Activated naive CD8-positive, alpha-beta T cell treated with anti-CD3 and anti-CD28 coated beads, Interleukin-2, amount 10 ng/mL, durations not matched to agents 7 days and 5 days (primary cell): ENCODE measurements at regions not wholly inside any gene's neighbourhood (a gene's known extent, or its start where the extent isn't known, plus 50 kb on each side); places are given as distances from the start of the nearest gene placed in this dataset.

Experiments
- ATAC-seq: fragments of 150-1000 bp; cut with Tn5 transposase; one replicate; pipeline ENCODE4 v1.10.0; 2021; ENCODE audit warnings: low read depth, moderate library complexity
- POLR2A ChIA-PET: fragments of 350-600 bp; sonication (Branson Sonifier 250); formaldehyde crosslinking; loops from one replicate; lab custom pipeline; 2021; ENCODE audit warnings: antibody characterized with exemption; lab: Charles Lee
- DNase-seq: peaks from one replicate; pipeline ENCODE4 v3.0.0; 2021
- H3K27ac Mint-ChIP-seq: one replicate; pipeline ENCODE4 v1.8.0; 2022; ENCODE audit warnings: mild to moderate bottlenecking, mixed read lengths
- H3K27me3 Mint-ChIP-seq: one replicate; pipeline ENCODE4 v1.8.0; 2022; ENCODE audit warnings: mild to moderate bottlenecking, moderate library complexity, mixed read lengths
- H3K36me3 Mint-ChIP-seq: one replicate; pipeline ENCODE4 v1.8.0; 2021; ENCODE audit warnings: mild to moderate bottlenecking, mixed read lengths
- H3K4me1 Mint-ChIP-seq: one replicate; pipeline ENCODE4 v1.8.0; 2021; ENCODE audit warnings: mixed read lengths
- H3K4me3 Mint-ChIP-seq: one replicate; pipeline ENCODE4 v1.8.0; 2022; ENCODE audit warnings: mild to moderate bottlenecking, moderate library complexity, mixed read lengths
- H3K9me3 Mint-ChIP-seq: one replicate; pipeline ENCODE4 v1.8.0; 2021; ENCODE audit warnings: mixed read lengths

DNA sequence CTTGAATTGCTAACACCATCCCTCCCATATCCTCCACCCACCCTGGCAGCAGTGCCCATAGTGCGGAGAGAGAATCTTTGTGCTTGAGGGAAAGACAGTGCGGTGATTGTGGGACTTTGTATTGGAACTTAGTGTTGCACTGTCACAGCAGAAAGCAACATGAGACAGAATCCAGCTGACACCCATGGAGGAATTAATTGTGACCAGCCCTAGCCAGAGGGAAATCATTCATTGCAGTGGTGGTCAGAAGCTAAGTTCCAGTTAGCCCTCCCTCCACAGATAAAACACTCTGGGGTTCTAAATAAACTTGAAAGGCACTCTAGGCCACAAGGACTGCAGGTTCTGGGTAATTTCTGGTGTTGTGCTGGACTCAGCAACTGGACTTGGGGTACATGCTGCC, 1002.6 kb downstream of the TMTC2 start:
- no peak overlapping the region for H3K4me3 Mint-ChIP-seq
- H3K27ac Mint-ChIP-seq = no peak overlapping the region
- ATAC-seq = no peak
- H3K36me3 Mint-ChIP-seq = no peaks in the 10 kb centered on the region
- H3K9me3 Mint-ChIP-seq = peaks cover 4% of the 10 kb centered on the region
- no peaks in the 10 kb centered on the region for H3K27me3 Mint-ChIP-seq
- no peak for DNase-seq
- POLR2A ChIA-PET = no interaction called here
- H3K4me1 Mint-ChIP-seq = no peaks in the 10 kb centered on the region

DNA sequence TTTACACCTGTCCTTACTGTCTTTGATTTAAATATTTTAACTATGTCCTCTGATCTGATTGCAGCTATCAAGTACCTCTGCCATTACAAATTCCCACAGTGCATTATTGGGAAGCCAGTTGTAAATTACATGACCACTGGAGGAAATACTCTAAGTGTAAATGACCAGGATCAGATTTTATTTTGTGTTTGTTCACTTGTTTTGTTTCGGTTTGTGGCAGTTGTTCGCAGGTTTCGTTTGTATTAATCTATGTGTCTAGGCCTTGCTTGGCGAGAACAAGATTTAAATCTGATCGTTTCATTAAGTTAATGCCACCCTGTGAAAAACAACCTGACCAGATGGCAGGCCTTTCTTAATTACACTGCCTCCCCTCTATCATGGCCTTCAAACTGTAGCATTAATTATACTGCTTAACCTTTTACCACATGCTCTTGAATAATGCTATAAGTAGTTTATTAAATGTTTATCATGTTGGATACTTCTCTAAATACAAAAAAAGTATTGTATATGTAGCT, 990.1 kb downstream of the TMTC2 start:
- Mint-ChIP-seq H3K27me3 (no peaks in the 10 kb centered on the region), H3K27ac (no peak overlapping the region), H3K4me3 (no peak overlapping the region), H3K4me1 (no peaks in the 10 kb centered on the region), H3K36me3 (no peaks in the 10 kb centered on the region), H3K9me3 (no peaks in the 10 kb centered on the region)
- POLR2A ChIA-PET = no interaction called here
- DNase-seq (no peak), ATAC-seq (no peak)

DNA sequence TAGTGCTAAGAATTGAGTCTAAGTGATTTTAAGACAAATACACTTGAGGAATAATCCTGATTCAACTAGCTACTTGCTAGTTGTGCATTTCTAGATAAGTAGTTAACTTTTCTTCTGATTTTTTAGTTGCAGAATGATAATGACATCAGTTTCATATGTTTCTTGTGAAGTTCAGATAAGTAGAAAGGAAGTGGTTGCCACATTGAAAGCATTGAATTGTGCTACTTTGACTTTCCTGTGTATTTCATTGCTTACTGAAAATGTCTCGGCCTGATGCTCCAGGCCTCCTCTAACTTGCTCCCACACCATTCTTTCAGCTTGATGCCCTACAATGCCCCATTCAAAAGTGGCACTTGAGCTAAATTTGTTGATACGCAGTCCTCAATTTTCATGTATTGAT, 980.0 kb downstream of the TMTC2 start:
- no peak for DNase-seq
- POLR2A ChIA-PET = no interaction called here

DNA sequence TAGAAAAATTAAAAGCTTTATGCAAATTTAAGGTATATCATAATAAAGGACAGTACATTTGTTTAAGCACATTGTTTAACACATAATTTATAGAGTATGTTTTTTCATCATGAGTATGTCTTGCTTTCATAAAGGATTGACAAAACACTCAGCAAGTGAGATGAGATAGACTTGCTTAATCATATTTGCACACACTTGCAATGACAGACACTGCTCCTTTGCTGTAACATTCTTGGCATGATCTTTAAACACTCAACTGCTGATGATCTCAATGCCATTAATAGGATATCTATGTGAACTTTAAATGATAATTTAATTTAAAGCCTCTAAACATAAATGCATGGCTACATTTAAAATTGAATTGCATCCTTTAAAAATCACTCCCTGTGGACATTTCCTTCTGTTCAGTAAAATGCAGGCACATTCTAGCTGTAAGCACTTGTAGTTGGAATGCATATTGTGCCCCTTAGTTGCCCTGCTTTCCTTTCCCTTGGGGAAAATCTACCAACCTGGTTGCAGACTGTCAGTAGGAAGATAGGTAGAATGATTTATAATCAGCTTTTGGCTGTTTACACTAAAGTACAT, 979.0 kb downstream of the TMTC2 start:
- H3K9me3 Mint-ChIP-seq = no peaks in the 10 kb centered on the region

More for the DNA sequence above, 980.0 kb downstream of the TMTC2 start:
- Mint-ChIP-seq H3K9me3 (no peaks in the 10 kb centered on the region), H3K27ac (no peak overlapping the region), H3K36me3 (no peaks in the 10 kb centered on the region), H3K27me3 (no peaks in the 10 kb centered on the region), H3K4me3 (no peak overlapping the region), H3K4me1 (no peaks in the 10 kb centered on the region)
- no peak for ATAC-seq

DNA sequence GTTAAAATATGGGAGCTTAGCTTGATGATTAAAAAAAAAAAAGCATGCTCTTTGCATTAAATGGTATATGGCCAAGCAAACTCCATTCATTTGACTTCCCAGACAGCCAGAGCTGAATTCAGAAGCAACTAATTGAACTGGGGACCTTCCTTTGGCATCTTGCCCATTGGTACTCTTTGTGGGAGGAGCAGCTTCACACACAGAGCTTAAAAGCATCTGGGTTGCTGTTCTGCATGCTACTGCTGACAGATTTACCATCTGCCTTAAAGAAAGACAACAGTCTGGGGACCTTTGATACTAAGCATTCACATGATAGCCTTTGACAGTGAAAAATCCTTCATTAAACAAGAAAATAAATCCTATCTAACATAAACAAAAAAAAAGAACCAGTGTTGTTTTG, 977.9 kb downstream of the TMTC2 start:
- Mint-ChIP-seq H3K27ac (no peak overlapping the region), H3K4me3 (no peak overlapping the region), H3K9me3 (no peaks in the 10 kb centered on the region), H3K4me1 (no peaks in the 10 kb centered on the region), H3K36me3 (no peaks in the 10 kb centered on the region), H3K27me3 (no peaks in the 10 kb centered on the region)
- POLR2A ChIA-PET = no interaction called here
- no peak for ATAC-seq
- DNase-seq = no peak

More for the DNA sequence above, 979.0 kb downstream of the TMTC2 start:
- no peaks in the 10 kb centered on the region for H3K27me3 Mint-ChIP-seq
- POLR2A ChIA-PET = no interaction called here
- no peaks in the 10 kb centered on the region for H3K36me3 Mint-ChIP-seq
- no peak for ATAC-seq
- no peaks in the 10 kb centered on the region for H3K4me1 Mint-ChIP-seq
- DNase-seq = no peak
- H3K4me3 Mint-ChIP-seq = no peak overlapping the region
- no peak overlapping the region for H3K27ac Mint-ChIP-seq

DNA sequence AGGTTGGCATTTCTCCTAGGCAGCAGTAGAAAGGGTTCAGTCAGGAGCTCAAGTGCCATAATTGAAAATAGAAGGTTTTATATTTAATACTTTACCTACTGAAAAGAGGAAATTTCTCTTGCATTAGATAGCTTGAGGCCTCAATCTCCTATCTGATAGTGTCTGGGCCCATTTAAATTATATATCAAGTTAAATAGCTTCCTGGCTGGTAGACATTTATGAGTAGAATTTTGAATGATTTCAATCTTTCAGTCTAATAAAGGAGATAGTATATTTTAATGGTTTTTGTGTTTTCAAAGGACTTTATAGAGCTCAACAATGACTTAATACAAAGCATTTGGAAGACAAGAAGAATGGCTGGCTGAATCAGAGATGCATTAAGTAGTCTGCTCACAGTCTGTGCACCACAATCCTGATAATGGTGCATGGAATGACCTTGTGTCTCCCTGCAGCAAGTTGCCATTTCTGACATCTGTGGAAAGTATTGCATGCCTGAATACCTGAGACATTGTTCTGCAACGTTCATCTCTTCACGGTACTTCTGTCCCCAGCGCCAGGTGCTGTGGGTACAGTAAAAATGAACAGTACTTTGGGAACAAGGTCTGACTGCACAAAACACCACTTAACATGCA, 974.1 kb downstream of the TMTC2 start:
- Mint-ChIP-seq H3K36me3 (no peaks in the 10 kb centered on the region), H3K4me3 (no peak overlapping the region), H3K9me3 (no peaks in the 10 kb centered on the region), H3K27me3 (no peaks in the 10 kb centered on the region), H3K27ac (no peak overlapping the region), H3K4me1 (no peaks in the 10 kb centered on the region)
- no peak for ATAC-seq
- POLR2A ChIA-PET = no interaction called here
- no peak for DNase-seq

DNA sequence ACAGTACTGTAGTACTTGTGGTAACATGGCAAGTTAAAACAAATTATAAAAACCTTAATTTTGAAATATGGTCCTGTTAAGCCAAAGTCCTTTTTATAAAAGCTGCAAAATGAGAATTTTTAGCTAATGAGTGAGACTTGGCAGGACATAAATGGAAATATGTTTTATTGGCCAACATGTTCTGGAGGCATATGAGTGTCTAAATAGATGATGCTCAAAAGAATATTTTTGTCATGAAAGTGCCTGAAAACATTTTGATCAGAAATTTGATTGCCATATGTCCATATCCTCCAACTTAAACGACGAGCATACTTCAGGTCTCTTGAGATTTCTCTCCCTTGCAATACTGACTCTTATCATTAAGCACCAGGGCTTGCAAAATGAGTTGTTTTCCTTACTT, 972.6 kb downstream of the TMTC2 start:
- no peaks in the 10 kb centered on the region for H3K9me3 Mint-ChIP-seq
- no peaks in the 10 kb centered on the region for H3K27me3 Mint-ChIP-seq
- no peak overlapping the region for H3K4me3 Mint-ChIP-seq
- POLR2A ChIA-PET = no interaction called here
- ATAC-seq (no peak), DNase-seq (no peak)
- no peak overlapping the region for H3K27ac Mint-ChIP-seq
- H3K36me3 Mint-ChIP-seq = no peaks in the 10 kb centered on the region
- H3K4me1 Mint-ChIP-seq = no peaks in the 10 kb centered on the region

DNA sequence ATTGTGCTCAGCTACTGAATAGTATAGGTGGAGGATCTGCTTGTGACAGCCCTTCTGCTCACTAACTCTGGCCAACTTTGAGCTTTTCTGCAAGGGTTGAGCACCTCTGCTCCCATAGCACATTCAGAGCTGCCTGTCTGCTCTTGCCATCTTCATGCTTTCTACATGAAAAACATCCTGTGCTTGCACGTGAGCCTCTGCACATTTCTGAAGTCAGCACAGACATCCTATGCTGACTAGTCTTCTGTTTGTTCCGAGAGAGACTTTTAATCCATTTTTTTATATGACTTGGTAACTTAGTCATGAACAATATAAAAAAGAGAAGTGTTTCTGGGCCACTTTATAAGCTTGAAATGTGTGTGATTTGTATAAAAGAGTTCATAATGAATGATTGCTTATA, 969.3 kb downstream of the TMTC2 start:
- no peaks in the 10 kb centered on the region for H3K4me1 Mint-ChIP-seq
- no peaks in the 10 kb centered on the region for H3K36me3 Mint-ChIP-seq
- no peak for DNase-seq
- no peaks in the 10 kb centered on the region for H3K27me3 Mint-ChIP-seq
- H3K27ac Mint-ChIP-seq = no peak overlapping the region
- no peaks in the 10 kb centered on the region for H3K9me3 Mint-ChIP-seq
- POLR2A ChIA-PET = no interaction called here
- H3K4me3 Mint-ChIP-seq = no peak overlapping the region
- ATAC-seq = no peak

DNA sequence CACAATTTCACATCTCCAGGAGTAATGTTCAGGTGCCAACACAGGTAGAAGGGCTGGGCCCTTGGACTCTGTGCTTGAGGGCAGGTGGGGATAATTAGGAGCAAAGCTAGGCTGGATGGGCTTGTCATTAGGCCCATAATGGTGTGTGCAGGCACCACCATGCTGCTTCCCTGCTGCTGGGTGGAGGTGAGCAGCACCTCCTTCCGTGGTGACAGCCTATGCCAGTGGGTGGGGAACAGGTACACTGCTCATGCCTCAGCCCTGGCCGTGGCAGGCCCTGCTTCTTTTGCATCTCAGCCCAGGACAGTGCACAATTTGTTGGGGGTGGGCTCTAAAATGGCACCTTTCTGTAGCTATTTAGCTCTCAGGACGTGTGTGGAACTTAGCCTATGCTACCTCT, 955.5 kb downstream of the TMTC2 start:
- Mint-ChIP-seq H3K4me3 (no peak overlapping the region), H3K27ac (no peak overlapping the region), H3K9me3 (peaks cover 5% of the 10 kb centered on the region), H3K36me3 (no peaks in the 10 kb centered on the region), H3K27me3 (no peaks in the 10 kb centered on the region), H3K4me1 (no peaks in the 10 kb centered on the region)
- ATAC-seq (no peak), DNase-seq (no peak)
- POLR2A ChIA-PET = no interaction called here

DNA sequence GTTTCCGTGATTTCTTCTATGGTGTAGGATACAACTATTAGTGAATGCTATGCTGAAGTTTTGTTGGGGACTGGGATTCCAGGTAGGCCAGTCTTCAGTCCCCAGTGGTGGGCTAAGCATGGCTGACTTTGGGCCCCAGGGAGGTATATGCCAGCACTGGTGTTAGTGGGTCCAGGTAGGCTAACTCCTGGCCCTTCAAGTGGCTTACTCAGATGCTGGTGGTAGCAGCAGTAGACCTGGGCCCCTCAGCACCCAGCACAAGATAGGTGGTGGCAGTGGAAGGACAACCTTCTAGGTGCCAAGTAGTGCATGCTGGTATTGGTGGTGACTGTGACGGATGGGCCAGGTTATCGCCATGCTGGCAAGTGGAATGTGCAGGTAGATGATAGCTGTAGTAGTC, 955.1 kb downstream of the TMTC2 start:
- H3K36me3 Mint-ChIP-seq = no peaks in the 10 kb centered on the region
- no peak overlapping the region for H3K27ac Mint-ChIP-seq
- ATAC-seq = no peak

DNA sequence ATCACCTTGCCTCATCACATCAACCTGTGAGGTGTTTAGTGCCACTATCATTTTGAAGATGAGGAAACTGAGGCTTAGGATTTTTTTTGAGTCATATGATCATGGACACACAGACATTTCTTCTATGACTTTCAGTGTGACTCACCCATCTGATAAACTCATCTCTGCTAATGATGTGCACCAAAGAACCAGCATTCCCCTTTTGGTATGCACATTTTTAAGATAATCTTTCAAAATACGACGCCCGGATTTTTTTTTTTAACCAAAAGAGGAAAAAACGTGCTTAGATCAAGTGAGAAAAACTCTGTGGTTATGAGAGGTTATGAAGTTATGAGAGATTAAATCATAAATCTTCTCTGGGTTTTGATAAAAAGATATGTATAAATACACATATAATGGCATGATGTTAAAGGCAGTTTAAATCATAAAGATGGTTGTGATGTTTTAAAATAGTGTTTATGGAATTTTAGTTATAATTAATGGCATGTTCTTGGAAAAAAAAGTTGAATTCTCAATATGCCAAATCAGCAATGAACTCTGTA, 948.1 kb downstream of the TMTC2 start:
- Mint-ChIP-seq H3K4me1 (no peaks in the 10 kb centered on the region), H3K27me3 (no peaks in the 10 kb centered on the region), H3K27ac (no peak overlapping the region), H3K4me3 (no peak overlapping the region), H3K36me3 (no peaks in the 10 kb centered on the region), H3K9me3 (peaks cover 1% of the 10 kb centered on the region)
- ATAC-seq (no peak), DNase-seq (no peak)
- POLR2A ChIA-PET = no interaction called here

More for the DNA sequence above, 955.1 kb downstream of the TMTC2 start:
- no peaks in the 10 kb centered on the region for H3K4me1 Mint-ChIP-seq
- POLR2A ChIA-PET = no interaction called here
- H3K4me3 Mint-ChIP-seq = no peak overlapping the region
- no peaks in the 10 kb centered on the region for H3K27me3 Mint-ChIP-seq
- no peak for DNase-seq
- H3K9me3 Mint-ChIP-seq = peaks cover 5% of the 10 kb centered on the region

DNA sequence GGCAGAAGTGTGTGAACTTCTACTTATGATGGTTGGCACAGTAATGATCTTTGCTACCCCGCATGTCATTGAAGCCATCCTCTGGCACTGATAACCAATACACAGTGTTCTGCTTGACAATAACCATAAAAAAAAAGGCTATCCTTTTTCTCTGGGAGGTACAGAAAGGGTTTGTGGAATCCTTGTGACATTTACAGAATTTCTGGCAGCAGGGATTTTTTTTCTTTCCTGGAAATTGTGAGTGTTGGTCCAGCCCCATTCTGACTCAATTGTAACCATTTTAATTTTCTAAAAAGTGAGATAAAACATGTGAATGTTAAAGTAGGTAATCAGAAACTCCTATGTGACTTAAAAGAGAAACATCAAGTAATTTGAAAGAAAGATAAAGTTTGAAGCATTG, 943.8 kb downstream of the TMTC2 start:
- H3K9me3 Mint-ChIP-seq = peaks cover 3% of the 10 kb centered on the region
- H3K27ac Mint-ChIP-seq = no peak overlapping the region
- H3K4me3 Mint-ChIP-seq = no peak overlapping the region
- H3K36me3 Mint-ChIP-seq = no peaks in the 10 kb centered on the region
- no peaks in the 10 kb centered on the region for H3K4me1 Mint-ChIP-seq
- ATAC-seq = no peak
- POLR2A ChIA-PET = no interaction called here
- no peak for DNase-seq
- H3K27me3 Mint-ChIP-seq = no peaks in the 10 kb centered on the region

DNA sequence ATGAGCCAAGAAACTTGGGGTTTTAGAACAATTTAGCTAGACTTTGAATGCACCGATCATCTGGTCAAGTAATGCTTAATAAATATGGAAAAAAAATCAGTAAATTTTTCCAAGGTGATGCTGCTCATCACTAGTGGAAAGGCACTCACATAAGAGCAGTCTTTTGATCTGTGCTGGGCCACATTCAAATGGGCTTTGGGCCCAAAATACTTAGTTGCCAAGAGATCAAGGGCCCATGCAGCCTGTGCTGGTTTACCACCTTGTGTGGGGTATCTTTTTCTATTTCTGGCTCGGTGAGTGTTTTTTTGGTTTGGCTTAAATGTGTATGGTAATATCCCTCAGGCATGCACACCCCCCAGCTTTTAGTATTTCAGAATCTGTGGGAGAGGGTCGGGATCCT, 943.2 kb downstream of the TMTC2 start:
- Mint-ChIP-seq H3K4me1 (no peaks in the 10 kb centered on the region), H3K27ac (no peak overlapping the region), H3K9me3 (peaks cover 3% of the 10 kb centered on the region), H3K36me3 (no peaks in the 10 kb centered on the region), H3K4me3 (no peak overlapping the region), H3K27me3 (no peaks in the 10 kb centered on the region)
- POLR2A ChIA-PET = no interaction called here
- DNase-seq (no peak), ATAC-seq (no peak)

DNA sequence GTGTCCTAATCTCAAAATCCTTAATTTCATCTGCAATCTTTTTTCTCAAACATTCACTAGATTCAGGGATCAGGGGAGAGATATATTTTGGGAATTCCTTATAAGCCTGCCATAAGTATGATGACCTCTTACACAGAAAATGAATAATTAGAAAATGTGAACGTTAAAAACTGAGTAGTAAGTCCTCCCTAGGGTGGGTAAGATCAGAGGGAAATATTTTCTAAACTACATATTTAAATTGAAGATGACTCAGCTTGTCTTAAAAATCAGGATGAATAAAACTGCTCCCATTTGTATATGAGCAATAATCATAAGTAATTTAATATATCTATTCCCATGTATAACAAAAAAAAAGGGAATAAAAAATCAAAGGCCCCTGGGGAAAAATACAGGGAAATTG, 935.5 kb downstream of the TMTC2 start:
- ATAC-seq (no peak), DNase-seq (no peak)
- Mint-ChIP-seq H3K4me3 (no peak overlapping the region), H3K36me3 (no peaks in the 10 kb centered on the region), H3K27ac (no peak overlapping the region), H3K4me1 (no peaks in the 10 kb centered on the region), H3K9me3 (no peaks in the 10 kb centered on the region), H3K27me3 (no peaks in the 10 kb centered on the region)
- POLR2A ChIA-PET = no interaction called here
